ENCODE measurements at regions not wholly inside any gene's neighbourhood (a gene's known extent, or its start where the extent isn't known, plus 50 kb on each side); places are given as distances from the start of the nearest gene placed in this dataset.

DNA sequence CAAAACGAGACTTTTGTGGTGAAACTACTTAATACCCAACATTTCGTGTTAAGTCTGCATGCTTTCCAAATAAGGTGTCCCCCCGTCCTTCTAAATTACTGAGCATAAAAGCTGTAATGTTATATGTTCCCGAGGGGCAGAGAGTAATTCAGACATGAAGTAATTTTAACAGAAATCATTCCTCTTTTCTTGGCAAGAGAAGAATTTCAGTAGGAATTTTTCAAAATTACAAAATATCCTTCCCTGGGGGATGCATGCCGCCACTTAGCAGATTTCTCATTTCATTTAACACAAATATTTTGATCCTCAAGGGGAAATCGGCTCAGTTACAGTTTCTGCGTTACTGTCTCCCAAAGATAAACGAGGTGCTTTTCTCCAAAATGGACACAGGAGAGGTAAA, 213.2 kb upstream of the RHOBTB1 start:
- Histone ChIP-seq H4K20me1 (ENCODE audit: control insufficient read depth, extremely low read depth, insufficient read depth, low read length) (no peaks in the 10 kb centered on the region), H3K4me2 (ENCODE audit: control insufficient read depth, extremely low read depth, insufficient read depth, low read depth, low read length) (no peak overlapping the region), H3K27me3 (ENCODE audit: control insufficient read depth, extremely low read depth, insufficient read depth, low read length) (no peaks in the 10 kb centered on the region), H3K9me1 (ENCODE audit: control insufficient read depth, extremely low read depth, insufficient read depth, low read length) (no peaks in the 10 kb centered on the region), H3K4me3 (ENCODE audit: control insufficient read depth in 2 of 3, extremely low read depth in 1 of 3, insufficient read depth in 2 of 3, low read depth in 1 of 3, low read length in 3 of 3) (no peak overlapping the region), H3K36me3 (ENCODE audit: control insufficient read depth in 2 of 2, extremely low read depth in 1 of 2, insufficient read depth in 2 of 2, low read length in 2 of 2) (no peaks in the 10 kb centered on the region), H3K4me1 (ENCODE audit: control insufficient read depth, extremely low read depth, insufficient read depth, low read length) (no peaks in the 10 kb centered on the region), H3K9me3 (ENCODE audit: control insufficient read depth, low read depth, low read length) (no peaks in the 10 kb centered on the region), H3K9ac (ENCODE audit: control insufficient read depth, extremely low read depth, insufficient read depth, low read length) (no peak overlapping the region), H2AFZ (ENCODE audit: control insufficient read depth, low read length) (no peak overlapping the region), H3K79me2 (ENCODE audit: control insufficient read depth, insufficient read depth, low read length) (no peaks in the 10 kb centered on the region), H3K27ac (ENCODE audit: control insufficient read depth, insufficient read depth, low read length) (no peak overlapping the region)
- TF ChIP-seq, protein P1, sequence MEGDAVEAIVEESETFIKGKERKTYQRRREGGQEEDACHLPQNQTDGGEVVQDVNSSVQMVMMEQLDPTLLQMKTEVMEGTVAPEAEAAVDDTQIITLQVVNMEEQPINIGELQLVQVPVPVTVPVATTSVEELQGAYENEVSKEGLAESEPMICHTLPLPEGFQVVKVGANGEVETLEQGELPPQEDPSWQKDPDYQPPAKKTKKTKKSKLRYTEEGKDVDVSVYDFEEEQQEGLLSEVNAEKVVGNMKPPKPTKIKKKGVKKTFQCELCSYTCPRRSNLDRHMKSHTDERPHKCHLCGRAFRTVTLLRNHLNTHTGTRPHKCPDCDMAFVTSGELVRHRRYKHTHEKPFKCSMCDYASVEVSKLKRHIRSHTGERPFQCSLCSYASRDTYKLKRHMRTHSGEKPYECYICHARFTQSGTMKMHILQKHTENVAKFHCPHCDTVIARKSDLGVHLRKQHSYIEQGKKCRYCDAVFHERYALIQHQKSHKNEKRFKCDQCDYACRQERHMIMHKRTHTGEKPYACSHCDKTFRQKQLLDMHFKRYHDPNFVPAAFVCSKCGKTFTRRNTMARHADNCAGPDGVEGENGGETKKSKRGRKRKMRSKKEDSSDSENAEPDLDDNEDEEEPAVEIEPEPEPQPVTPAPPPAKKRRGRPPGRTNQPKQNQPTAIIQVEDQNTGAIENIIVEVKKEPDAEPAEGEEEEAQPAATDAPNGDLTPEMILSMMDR (optimal IDR thresholded peaks at IDR 0.05 in 1 of 3, IDR thresholded peaks at IDR 0.05 in 1 of 3, conservative IDR thresholded peaks at IDR 0.05 in 1 of 3; ENCODE audit: extremely low read depth in 1 of 3, insufficient read depth in 2 of 3, low read length in 3 of 3) = no peak
- no peak for TF ChIP-seq EZH2 (IDR thresholded peaks at IDR 0.05; ENCODE audit: low read length)
- no peak for FAIRE-seq
- DNase-seq (ENCODE audit: low read depth, low spot score) = no peak
- dilution Hi-C loops (cut with MboI; ENCODE audit: extremely low pct_ligation_motif_present, low sequenced_read_pairs) = no loop called here

DNA sequence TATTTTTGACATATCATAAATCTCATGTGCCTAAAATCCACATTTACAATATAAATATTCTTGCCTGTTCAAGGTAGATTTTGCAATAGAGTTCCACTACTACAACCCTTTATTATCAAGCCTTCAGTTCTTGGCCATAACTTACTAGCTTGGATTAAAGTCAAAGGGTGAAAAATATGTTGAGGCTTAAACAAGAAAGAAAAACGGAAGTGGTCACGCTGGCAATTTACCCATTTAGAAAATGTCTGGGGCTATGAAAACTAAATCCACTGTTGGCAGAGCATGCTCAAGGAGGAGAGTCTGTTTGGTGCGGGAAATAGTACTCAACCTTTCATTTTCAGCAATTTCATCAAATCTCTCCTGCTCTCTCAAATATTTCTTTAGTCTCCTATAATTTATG, 209.8 kb upstream of the RHOBTB1 start:
- TF ChIP-seq, protein P1 (optimal IDR thresholded peaks at IDR 0.05 in 1 of 3, IDR thresholded peaks at IDR 0.05 in 1 of 3, conservative IDR thresholded peaks at IDR 0.05 in 1 of 3; ENCODE audit: extremely low read depth in 1 of 3, insufficient read depth in 2 of 3, low read length in 3 of 3) = no peak
- TF ChIP-seq EZH2 (IDR thresholded peaks at IDR 0.05; ENCODE audit: low read length) = no peak
- no peak overlapping the region for H3K27ac ChIP-seq (ENCODE audit: control insufficient read depth, insufficient read depth, low read length)
- H3K9ac ChIP-seq (ENCODE audit: control insufficient read depth, extremely low read depth, insufficient read depth, low read length) = no peak overlapping the region
- no peak overlapping the region for H3K4me3 ChIP-seq (ENCODE audit: control insufficient read depth in 2 of 3, extremely low read depth in 1 of 3, insufficient read depth in 2 of 3, low read depth in 1 of 3, low read length in 3 of 3)
- dilution Hi-C loops (cut with MboI; ENCODE audit: extremely low pct_ligation_motif_present, low sequenced_read_pairs) = no loop called here
- no peak for DNase-seq (ENCODE audit: low read depth, low spot score)
- H3K9me3 ChIP-seq (ENCODE audit: control insufficient read depth, low read depth, low read length) = no peaks in the 10 kb centered on the region
- no peaks in the 10 kb centered on the region for H3K79me2 ChIP-seq (ENCODE audit: control insufficient read depth, insufficient read depth, low read length)
- FAIRE-seq = no peak
- H3K36me3 ChIP-seq (ENCODE audit: control insufficient read depth in 2 of 2, extremely low read depth in 1 of 2, insufficient read depth in 2 of 2, low read length in 2 of 2) = no peaks in the 10 kb centered on the region
- H4K20me1 ChIP-seq (ENCODE audit: control insufficient read depth, extremely low read depth, insufficient read depth, low read length) = no peaks in the 10 kb centered on the region
- no peak overlapping the region for H3K4me2 ChIP-seq (ENCODE audit: control insufficient read depth, extremely low read depth, insufficient read depth, low read depth, low read length)
- no peak overlapping the region for H2AFZ ChIP-seq (ENCODE audit: control insufficient read depth, low read length)
- H3K9me1 ChIP-seq (ENCODE audit: control insufficient read depth, extremely low read depth, insufficient read depth, low read length) = no peaks in the 10 kb centered on the region
- H3K4me1 ChIP-seq (ENCODE audit: control insufficient read depth, extremely low read depth, insufficient read depth, low read length) = no peaks in the 10 kb centered on the region
- H3K27me3 ChIP-seq (ENCODE audit: control insufficient read depth, extremely low read depth, insufficient read depth, low read length) = no peaks in the 10 kb centered on the region

Data from keratinocyte (primary cell).